Osteoblast (primary cell): ENCODE measurements at regions not wholly inside any gene's neighbourhood (a gene's known extent, or its start where the extent isn't known, plus 50 kb on each side); places are given as distances from the start of the nearest gene placed in this dataset.

Experiments used
- DNase-seq: peaks from one replicate; pipeline ENCODE4 v3.0.0; 2011; ENCODE audit warnings: low spot score, mixed read lengths; ENCODE audit not compliant: insufficient read length; ENCODE audit errors: missing footprints
- H2AFZ ChIP-seq: 2 replicates; pipeline ENCODE4 v1.6.0; 2011; ENCODE audit warnings: mild to moderate bottlenecking, low read length
- H3K27ac ChIP-seq: 2 replicates; pipeline ENCODE4 v1.5.1; 2011; ENCODE audit warnings: mild to moderate bottlenecking, low read depth, low read length, moderate library complexity
- H3K27me3 ChIP-seq: 2 replicates; pipeline ENCODE4 v1.6.0; 2012; ENCODE audit warnings: mild to moderate bottlenecking, control low read depth, inconsistent platforms, low read length, moderate library complexity; ENCODE audit not compliant: insufficient read depth
- H3K36me3 ChIP-seq: 2 replicates; pipeline ENCODE4 v1.5.1; 2011; ENCODE audit warnings: mild to moderate bottlenecking, low read length, control low read depth, moderate library complexity; ENCODE audit not compliant: insufficient read depth
- H3K4me1 ChIP-seq: 2 replicates; pipeline ENCODE4 v1.5.1; 2011; ENCODE audit warnings: mild to moderate bottlenecking, low read length, control low read depth, moderate library complexity; ENCODE audit not compliant: insufficient read depth
- H3K4me2 ChIP-seq: 2 replicates; pipeline ENCODE4 v1.6.0; 2011; ENCODE audit warnings: mild to moderate bottlenecking, low read length; ENCODE audit not compliant: insufficient read depth
- H3K4me3 ChIP-seq: fragments of 200-600 bp; sonication (generic); 3 replicates; pipeline ENCODE4 v1.5.1; 2012; ENCODE audit warnings: mild to moderate bottlenecking, low read length, inconsistent platforms; ENCODE audit not compliant: insufficient read depth
- H3K79me2 ChIP-seq: 2 replicates; pipeline ENCODE4 v1.6.0; 2012; ENCODE audit warnings: mild to moderate bottlenecking, low read length, control low read depth, inconsistent platforms; ENCODE audit not compliant: insufficient read depth
- H3K9me3 ChIP-seq: 2 replicates; pipeline ENCODE4 v1.5.1; 2011; ENCODE audit warnings: low read depth, low read length, control low read depth
- H4K20me1 ChIP-seq: 2 replicates; pipeline ENCODE4 v1.6.0; 2012; ENCODE audit warnings: mild to moderate bottlenecking, low read length, control low read depth; ENCODE audit not compliant: insufficient read depth
- TF ChIP-seq, protein P1 (sequence below): IDR thresholded peaks from 2 replicates; pipeline ENCODE4 v1.5.1; 2011; ENCODE audit warnings: mild to moderate bottlenecking, low read depth, low read length, moderate library complexity; ENCODE audit errors: extremely low read depth

DNA sequence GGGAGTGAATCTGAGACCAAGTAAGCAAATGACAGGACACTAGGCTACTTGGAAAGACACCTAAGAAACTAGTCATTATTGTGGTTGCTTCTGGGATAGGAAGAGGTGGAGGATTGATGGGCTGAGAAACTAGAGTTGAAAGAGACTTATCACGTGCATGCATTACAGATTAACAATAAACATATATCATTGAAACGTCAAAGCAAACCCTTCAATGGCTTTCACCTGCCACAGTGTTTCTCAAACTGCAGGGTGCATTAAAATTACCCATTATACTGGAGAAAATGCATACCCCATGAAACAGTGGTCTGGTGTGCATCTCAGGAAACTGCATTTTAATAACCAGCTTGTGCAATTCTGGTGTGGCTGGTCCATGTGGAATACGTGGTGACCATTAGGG is 318.8 kb downstream of the SMAD2 start:
- no peak overlapping the region for H3K27ac ChIP-seq
- no peak overlapping the region for H3K4me2 ChIP-seq
- no peaks in the 10 kb centered on the region for H3K9me3 ChIP-seq
- no peaks in the 10 kb centered on the region for H3K36me3 ChIP-seq
- H3K4me3 ChIP-seq, result no peak overlapping the region
- TF ChIP-seq, protein P1, sequence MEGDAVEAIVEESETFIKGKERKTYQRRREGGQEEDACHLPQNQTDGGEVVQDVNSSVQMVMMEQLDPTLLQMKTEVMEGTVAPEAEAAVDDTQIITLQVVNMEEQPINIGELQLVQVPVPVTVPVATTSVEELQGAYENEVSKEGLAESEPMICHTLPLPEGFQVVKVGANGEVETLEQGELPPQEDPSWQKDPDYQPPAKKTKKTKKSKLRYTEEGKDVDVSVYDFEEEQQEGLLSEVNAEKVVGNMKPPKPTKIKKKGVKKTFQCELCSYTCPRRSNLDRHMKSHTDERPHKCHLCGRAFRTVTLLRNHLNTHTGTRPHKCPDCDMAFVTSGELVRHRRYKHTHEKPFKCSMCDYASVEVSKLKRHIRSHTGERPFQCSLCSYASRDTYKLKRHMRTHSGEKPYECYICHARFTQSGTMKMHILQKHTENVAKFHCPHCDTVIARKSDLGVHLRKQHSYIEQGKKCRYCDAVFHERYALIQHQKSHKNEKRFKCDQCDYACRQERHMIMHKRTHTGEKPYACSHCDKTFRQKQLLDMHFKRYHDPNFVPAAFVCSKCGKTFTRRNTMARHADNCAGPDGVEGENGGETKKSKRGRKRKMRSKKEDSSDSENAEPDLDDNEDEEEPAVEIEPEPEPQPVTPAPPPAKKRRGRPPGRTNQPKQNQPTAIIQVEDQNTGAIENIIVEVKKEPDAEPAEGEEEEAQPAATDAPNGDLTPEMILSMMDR, result no peak
- no peaks in the 10 kb centered on the region for H4K20me1 ChIP-seq
- H2AFZ ChIP-seq, result no peak overlapping the region
- H3K79me2 ChIP-seq, result no peaks in the 10 kb centered on the region
- H3K4me1 ChIP-seq, result no peaks in the 10 kb centered on the region
- H3K27me3 ChIP-seq, result no peaks in the 10 kb centered on the region
- no peak for DNase-seq

DNA sequence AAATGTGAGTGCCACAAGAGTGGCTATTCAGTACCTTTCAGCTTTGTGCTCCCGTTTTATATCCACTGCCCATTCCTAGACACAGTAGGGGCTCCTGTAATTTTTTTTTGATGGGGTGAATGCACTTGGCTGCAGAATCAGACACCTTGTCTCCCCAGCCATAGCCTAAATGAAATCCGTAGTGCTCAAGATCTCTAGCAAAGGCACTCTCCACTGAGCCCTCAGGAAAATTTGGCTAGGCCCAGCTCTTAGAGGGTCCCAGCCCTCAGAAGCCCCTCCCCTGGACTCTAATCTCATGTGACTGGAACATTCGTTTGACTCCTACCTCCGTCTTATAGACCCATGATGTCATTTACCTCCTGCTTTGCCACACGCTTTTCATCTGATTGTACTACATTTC is 323.9 kb downstream of the SMAD2 start:
- Histone ChIP-seq H3K79me2 (no peaks in the 10 kb centered on the region), H2AFZ (no peak overlapping the region), H3K27ac (no peak overlapping the region), H4K20me1 (no peaks in the 10 kb centered on the region), H3K9me3 (no peaks in the 10 kb centered on the region), H3K36me3 (no peaks in the 10 kb centered on the region), H3K4me1 (no peaks in the 10 kb centered on the region), H3K27me3 (no peaks in the 10 kb centered on the region), H3K4me3 (no peak overlapping the region), H3K4me2 (no peak overlapping the region)
- TF ChIP-seq, protein P1, result no peak
- no peak for DNase-seq

DNA sequence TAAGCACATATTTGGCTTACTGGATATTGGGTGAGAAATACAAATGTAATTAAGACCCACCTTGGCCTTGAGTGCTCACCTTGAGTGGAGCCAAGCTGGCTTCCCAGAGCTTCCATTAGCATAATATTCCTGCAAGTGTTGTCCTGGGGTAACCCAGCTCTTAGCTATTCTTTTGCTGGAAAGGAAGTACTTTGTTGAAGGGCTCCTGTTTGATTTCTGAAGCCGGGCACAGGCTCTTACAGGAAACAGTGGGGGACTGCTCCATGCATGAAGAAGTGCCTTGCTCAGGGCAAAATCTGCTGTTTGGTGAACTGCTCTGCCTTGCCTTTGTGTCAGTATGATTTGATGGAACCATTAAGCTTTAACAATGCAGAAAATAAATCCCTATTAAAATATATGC is 325.4 kb downstream of the SMAD2 start:
- no peaks in the 10 kb centered on the region for H3K9me3 ChIP-seq

DNA sequence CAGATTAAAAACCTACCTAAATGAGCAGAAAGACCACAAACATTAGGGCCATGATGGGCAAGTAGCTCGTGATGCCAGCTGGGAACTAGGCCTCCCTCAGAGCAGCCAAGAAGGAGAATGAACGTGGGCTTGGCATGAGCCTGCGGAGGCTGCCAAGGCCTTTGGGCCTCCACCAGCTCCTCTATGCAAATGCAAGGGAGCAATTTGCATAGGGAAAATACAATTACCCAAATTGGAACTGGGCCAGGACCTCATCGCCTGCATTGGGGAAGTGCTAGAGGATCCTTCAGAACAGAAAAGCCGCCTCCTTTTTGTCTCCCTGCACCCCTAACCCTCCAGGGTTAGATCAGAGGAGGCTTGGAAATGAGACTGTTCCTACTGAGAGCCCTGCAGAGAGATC is 326.4 kb downstream of the SMAD2 start:
- H3K27me3 ChIP-seq, result no peaks in the 10 kb centered on the region
- no peak overlapping the region for H3K4me2 ChIP-seq
- H2AFZ ChIP-seq, result no peak overlapping the region
- H3K79me2 ChIP-seq, result no peaks in the 10 kb centered on the region
- TF ChIP-seq, protein P1, result no peak
- no peaks in the 10 kb centered on the region for H3K36me3 ChIP-seq
- H3K4me1 ChIP-seq, result no peaks in the 10 kb centered on the region
- no peak for DNase-seq
- H3K9me3 ChIP-seq, result no peaks in the 10 kb centered on the region
- H4K20me1 ChIP-seq, result no peaks in the 10 kb centered on the region
- no peak overlapping the region for H3K4me3 ChIP-seq
- no peak overlapping the region for H3K27ac ChIP-seq

More for the DNA sequence above, 325.4 kb downstream of the SMAD2 start:
- Histone ChIP-seq H4K20me1 (no peaks in the 10 kb centered on the region), H3K36me3 (no peaks in the 10 kb centered on the region), H3K79me2 (no peaks in the 10 kb centered on the region), H3K4me3 (no peak overlapping the region), H3K4me1 (no peaks in the 10 kb centered on the region), H2AFZ (no peak overlapping the region), H3K27ac (no peak overlapping the region), H3K4me2 (no peak overlapping the region), H3K27me3 (no peaks in the 10 kb centered on the region)
- TF ChIP-seq, protein P1, result no peak
- DNase-seq, result no peak
